Prostate gland (tissue), 2 donors: ENCODE measurements at regions not wholly inside any gene's neighbourhood (a gene's known extent, or its start where the extent isn't known, plus 50 kb on each side); places are given as distances from the start of the nearest gene placed in this dataset.
"Not testable (repeated sequence)": the region's sequence is repeated elsewhere in the genome, so short reads cannot be mapped to it uniquely, and the experiment has no call there.

Experiments used
- POLR2A ChIP-seq: fragments of 450-650 bp; IDR thresholded peaks from one replicate; pipeline ENCODE4 v1.6.1; 2016; ENCODE audit warnings: antibody characterized with exemption, mild to moderate bottlenecking
- POLR2AphosphoS5 ChIP-seq: sonication (generic); formaldehyde crosslinking; IDR thresholded peaks from one replicate; pipeline ENCODE4 v1.6.1; 2017; ENCODE audit warnings: antibody characterized with exemption
- TF ChIP-seq, protein P1 (sequence below), 4 experiments: fragments of 200-600 bp in 2 of 4; fragments of 450-650 bp in 2 of 4; sonication (generic) in 2 of 4; IDR thresholded peaks; 1 replicate in 3 of 4; 2 replicates in 1 of 4; pipeline ENCODE4 v1.5.1; 2016 to 2019; ENCODE audit warnings: antibody characterized with exemption in 4 of 4, mild to moderate bottlenecking in 2 of 4, moderate library complexity in 2 of 4

DNA sequence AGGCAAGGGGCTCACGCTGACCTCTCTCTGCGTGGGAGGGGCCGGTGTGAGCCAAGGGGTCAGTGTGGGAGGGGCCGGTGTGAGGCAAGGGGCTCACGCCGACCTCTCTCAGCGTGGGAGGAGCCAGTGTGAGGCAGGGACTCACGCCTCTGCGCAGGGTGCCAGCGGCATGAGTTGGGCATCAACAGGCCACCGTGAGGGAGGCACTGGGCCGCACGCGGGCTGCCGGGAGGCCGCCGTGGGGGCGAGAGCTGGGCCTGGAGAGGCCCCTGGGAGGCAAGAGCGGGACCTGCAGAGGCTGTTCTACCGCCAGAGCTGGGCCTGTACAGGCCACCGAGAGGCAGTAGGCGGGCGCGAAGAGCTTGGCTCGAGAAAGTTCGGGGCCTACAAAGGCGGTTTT is 255.6 kb upstream of the NUPR2 start:
- TF ChIP-seq, protein P1, sequence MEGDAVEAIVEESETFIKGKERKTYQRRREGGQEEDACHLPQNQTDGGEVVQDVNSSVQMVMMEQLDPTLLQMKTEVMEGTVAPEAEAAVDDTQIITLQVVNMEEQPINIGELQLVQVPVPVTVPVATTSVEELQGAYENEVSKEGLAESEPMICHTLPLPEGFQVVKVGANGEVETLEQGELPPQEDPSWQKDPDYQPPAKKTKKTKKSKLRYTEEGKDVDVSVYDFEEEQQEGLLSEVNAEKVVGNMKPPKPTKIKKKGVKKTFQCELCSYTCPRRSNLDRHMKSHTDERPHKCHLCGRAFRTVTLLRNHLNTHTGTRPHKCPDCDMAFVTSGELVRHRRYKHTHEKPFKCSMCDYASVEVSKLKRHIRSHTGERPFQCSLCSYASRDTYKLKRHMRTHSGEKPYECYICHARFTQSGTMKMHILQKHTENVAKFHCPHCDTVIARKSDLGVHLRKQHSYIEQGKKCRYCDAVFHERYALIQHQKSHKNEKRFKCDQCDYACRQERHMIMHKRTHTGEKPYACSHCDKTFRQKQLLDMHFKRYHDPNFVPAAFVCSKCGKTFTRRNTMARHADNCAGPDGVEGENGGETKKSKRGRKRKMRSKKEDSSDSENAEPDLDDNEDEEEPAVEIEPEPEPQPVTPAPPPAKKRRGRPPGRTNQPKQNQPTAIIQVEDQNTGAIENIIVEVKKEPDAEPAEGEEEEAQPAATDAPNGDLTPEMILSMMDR (IDR thresholded peaks at IDR 0.05): not testable (repeated sequence)
- TF ChIP-seq POLR2AphosphoS5, POLR2A: not testable (repeated sequence)
